SK-MEL-5 (cell line): ENCODE measurements at regions not wholly inside any gene's neighbourhood (a gene's known extent, or its start where the extent isn't known, plus 50 kb on each side); places are given as distances from the start of the nearest gene placed in this dataset.

Experiments used
- DNase-seq: peaks from one replicate; pipeline ENCODE4 v3.0.0-alpha.2; 2016; ENCODE audit warnings: low read depth, low spot score
- in situ Hi-C: cut with HindIII; loops from 2 replicates; pipeline ENCODE4 v1.10.0; 2016; ENCODE audit warnings: low sequenced_read_pairs, high pct_unique_total_duplicates, low pct_unique_long_range_greater_than_20kb

DNA sequence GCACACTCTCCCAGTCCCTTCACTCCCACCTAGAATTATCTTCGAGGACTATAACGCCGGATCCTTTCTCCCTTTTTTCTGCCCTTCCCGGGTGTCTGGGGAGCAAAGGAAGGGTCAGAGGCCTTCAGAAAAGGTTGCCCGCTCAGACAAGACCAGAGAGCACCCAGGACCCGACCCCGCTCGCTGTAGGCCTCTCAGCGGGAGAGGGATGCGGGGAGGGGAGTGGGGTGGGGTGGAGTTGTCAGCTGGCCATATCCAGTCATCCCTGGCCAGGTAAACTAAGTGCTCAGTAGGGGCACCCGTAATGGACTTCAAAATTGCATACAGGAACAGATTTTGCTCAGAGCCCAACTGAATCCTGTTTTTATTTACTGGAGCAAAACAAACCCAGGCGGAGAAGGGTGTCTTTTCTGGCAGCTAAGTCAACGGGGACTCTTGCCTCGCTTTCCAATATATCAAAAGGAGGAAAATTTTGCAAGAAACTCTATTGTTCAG is 65.0 kb downstream of the NOL4 start:
- no peak for DNase-seq
- in situ Hi-C loops, result no loop called here

DNA sequence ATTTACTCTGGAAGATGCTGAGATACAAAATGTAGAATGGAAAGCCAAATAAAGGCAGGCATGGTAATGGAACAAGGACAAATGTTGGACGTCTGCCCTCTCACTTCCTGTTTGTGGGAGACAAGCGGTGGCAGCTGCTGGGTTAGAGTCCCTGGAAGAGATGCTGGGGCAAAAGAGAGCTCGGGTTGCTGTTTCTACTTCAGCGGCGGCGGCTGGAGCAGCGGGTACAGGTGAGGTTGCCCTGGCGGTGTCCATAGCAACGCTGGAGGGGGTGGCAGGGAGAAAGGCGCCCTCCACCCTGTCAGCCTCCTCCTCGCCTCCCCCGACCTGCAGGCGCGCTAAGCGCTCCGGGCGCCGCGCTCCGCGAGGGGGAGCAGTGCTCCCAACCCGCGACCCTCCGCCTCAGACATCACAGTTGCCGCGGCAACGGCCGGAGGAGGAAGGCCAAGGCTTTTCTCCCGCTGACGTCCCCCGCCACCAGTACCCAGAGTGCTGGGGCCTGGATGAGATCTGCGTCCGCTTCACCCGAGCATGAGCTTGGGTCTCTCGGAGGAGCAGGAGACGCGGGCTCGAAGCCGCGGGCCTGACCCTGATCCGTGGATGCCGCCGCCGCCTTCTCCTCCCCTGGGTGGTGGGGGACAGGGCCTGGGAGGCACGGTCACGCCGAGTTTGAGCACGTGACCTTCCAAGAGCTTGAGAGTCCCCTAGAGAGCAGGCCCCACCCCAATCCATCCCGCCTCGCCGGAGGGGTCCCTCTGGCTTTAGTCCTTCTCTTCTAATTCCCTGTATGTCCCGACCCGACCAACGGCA is 65.6 kb downstream of the NOL4 start:
- no peak for DNase-seq
- in situ Hi-C loops, result no loop called here

DNA sequence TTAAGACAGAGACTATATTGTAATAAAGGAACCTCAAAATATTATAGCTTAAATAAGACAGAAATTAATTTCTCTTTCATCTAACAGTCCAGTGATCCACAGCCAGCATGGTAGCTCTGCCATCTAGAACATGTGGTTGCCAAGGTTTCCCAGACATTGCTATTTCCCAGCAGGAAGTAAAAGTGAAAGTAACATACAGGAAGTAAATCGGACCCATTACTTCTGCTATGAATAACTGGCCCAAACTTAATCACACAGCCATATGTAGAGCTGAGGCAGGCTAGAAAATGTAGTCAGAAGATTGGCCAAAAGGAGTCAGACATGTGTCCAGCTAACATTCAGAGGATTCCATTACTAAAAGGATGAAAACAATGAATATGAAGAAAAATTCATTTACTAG is 71.0 kb downstream of the NOL4 start:
- DNase-seq, result peak; percentile 40
- in situ Hi-C loops, result no loop called here

DNA sequence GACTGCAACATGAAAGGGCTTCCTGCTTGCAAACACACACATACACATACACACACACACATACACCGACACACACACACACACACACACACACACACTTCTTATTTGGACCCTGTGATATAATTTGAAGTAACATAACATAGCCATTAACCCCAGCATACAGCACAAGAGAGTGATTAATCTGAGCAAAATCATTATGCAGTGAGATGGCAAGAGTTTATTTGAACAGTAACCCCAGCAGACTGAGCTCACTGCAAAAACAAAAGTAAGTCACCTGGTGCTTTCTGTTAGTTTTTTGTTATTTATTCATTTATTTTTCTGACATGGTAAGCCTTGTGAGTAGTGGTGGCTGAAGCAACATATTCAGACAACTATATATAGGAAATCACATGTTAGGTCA is 93.7 kb downstream of the NOL4 start:
- in situ Hi-C loops, result no loop called here
- no peak for DNase-seq

- no peak for DNase-seq
- in situ Hi-C loops, result no loop called here
Measured at GRCh38 chr18:34128436-34128835, 96.3 kb downstream of the NOL4 start.

DNA sequence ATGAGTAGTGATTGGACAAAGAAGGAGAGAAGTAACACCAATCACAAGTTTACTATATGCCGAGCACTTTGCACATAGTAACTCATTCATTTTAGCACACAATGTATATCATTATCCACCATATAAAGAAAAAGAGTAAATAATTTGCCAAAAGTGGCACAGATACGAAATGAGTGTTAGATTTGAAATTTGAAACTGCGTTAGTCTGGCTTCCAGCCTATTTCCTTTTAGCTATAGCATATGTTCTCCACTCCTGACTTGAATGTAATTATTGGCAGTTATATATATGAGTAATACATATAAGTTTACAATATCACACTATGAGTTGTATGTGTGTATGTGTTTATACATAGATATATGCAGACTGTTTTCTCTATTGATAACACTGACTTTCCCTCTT is 98.6 kb downstream of the NOL4 start:
- in situ Hi-C loops, result no loop called here
- DNase-seq, result no peak

DNA sequence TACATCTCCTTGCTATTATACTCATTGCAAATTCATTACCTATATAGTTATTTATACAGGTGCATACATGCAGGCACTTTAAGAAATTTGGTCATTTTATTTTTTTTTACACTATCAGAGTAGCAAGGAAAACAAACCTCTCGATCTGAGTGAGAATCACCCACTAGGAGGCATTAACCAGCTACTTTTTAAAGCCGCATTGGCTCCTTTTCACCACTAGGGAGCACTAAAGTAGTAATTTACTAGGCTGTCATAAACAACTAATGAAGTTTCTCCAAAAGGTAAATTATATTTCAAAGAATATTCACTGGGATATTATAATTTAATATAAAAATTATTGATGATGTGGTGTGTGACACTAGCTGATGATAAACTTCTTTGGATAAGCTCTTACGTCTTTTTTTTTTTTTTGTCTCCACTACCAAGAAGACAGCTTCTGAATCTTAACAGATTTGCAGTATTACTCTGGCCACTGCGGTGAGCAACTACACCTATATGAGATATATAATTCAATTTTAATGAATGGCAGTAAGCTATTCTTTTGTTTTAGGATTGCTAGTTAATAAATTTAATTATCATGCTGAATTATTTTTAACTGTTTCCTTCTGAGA is 101.9 kb downstream of the NOL4 start:
- peak; percentile 68 for DNase-seq
- in situ Hi-C loops, result no loop called here

DNA sequence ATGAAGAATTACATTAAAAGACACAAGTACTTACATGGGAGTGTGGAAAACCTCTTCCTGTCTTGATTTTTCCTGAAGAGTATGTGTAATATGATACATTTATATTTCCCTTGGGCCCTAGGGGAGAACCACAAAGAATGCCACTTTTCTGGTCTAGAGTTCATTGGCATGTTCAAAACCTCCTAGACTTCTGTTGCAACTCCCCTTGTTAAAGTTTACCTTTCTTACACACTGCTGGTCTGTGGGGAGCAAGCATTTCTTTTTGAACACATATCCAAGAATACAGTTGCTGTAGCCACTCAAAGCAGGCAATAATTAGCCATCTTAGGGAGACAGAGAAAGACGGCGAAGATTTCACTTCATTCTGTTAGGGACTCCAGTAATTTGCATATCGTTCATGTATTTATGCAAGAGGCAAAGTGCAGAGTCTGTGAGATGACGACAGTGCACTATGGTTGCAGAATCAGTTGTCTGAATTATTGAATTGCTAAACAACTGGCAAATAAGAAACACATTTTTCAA is 103.5 kb downstream of the NOL4 start:
- in situ Hi-C loops, result no loop called here
- DNase-seq, result peak; percentile 16

DNA sequence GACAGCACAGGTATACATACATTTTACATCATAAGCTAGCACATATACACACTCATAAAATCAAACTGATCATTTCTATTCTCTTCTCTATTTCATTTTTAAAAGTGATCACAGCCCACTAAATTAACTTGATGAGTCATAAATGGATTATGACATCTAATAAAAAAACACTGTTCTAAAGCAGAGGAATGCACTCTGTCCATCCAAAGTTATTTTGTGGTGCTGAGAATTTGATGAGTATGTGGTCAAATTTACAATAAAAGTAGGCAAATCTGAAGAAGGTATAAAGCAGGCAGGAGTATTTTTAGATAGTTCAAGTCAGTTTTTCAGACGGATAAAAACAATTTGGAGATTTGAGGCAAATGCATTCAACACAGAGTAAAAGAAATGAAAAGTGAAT is 104.4 kb downstream of the NOL4 start:
- no peak for DNase-seq
- in situ Hi-C loops, result no loop called here

GRCh38 chr18:34117319-34117718 is 107.4 kb downstream of the NOL4 start:
- no peak for DNase-seq
- in situ Hi-C loops, result no loop called here

DNA sequence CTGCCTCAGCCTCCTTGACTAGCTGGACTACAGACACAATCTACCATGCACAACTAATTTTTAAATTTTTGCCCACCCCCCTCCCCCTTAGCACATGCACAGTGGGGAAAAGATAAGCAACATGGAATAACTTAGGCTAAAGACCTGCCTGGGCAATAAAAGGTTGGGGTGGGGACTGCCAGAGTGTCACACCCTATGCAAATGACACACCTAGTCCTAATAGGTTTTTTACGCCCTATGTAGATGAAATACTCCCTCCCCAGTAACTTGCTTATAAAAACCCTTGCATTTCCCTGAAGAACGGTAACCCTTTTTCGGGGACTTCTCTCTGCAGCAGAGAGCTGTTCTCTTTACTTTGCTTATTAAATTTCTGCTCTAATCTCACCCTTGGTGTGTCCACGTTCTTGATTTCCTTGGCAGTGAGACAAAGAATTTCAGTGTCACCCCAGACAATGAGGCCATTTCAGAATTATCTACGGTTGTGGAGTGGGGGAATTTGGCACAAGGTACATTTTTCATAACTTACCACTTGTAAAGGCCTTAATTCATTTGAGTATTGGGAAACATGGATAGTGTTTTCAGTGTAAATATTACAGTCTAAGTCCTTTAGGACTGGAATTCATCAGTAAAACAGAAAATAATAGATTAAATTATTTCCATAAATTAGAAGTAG is 109.2 kb downstream of the NOL4 start:
- DNase-seq, result peak; percentile 43
- in situ Hi-C loops, result no loop called here

DNA sequence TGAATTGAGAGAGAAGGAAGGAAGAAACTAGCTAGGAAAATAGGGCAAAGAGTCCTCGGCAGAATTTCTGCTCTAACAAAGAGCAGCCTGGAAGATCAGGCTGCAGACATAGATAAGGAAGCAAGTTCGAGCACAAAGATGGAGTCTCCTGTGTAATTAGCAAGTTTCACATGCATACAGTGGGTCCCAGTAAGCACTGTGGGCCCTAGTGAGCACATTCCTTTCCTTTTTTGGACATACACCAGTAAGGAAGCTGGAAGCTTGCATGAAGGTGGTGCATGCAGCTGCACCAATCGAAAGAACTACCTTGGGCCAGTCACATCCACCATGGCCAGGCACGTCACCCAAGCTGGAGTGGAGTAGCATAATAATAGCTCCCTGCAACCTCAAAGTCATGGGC is 109.7 kb downstream of the NOL4 start:
- no peak for DNase-seq
- in situ Hi-C loops, result no loop called here

DNA sequence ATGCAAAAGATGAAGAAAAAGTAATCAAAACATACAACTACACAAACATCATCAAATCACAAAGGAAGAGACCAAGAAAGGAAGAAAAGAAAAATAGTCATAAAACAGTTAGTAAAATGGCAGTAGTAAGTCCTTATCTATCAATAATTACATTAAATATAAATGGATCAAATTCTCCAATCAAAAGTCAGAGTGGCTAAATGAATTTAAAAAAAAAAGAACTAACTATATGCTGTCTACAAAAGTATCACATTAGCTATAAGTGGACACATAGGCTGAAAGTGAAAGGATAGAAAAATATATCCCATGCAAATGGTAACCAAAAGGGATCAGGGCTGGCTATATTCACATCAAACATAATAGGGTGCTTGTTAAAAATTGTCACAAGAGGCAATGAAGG is 116.5 kb downstream of the NOL4 start:
- DNase-seq, result no peak
- in situ Hi-C loops, result no loop called here

DNA sequence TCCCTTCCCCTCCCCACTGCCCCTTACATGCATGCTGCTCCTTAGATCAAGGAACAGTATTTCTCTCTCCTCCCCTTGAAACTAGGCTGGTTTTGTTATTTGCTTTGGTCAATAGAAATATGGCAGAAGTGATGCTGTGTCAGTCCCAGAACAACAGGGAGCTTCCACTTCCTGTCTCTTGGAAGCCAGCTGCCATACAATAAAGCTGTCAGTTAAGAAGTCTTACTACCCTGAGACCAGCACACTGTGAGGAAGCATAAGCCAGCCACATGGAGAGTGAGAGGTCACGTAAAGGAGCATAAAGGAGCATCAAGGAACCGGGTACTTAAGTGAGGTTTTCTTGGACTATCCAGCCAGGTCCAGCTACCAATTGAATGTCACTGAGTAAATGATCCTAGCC is 126.6 kb downstream of the NOL4 start:
- in situ Hi-C loops, result no loop called here

GRCh38 chr18:34097312-34097711 is 127.4 kb downstream of the NOL4 start:
- in situ Hi-C loops, result no loop called here
- no peak for DNase-seq

More for the DNA sequence above, 126.6 kb downstream of the NOL4 start:
- DNase-seq, result no peak

- in situ Hi-C loops, result no loop called here
- no peak for DNase-seq
Measured at GRCh38 chr18:34094148-34094547, 130.6 kb downstream of the NOL4 start.

GRCh38 chr18:34092796-34093195 is 131.9 kb downstream of the NOL4 start:
- DNase-seq, result no peak
- in situ Hi-C loops, result no loop called here

- no peak for DNase-seq
- in situ Hi-C loops, result no loop called here
Measured at GRCh38 chr18:34086370-34086769, 138.3 kb downstream of the NOL4 start.
